B cell (primary cell): ENCODE measurements at regions not wholly inside any gene's neighbourhood (a gene's known extent, or its start where the extent isn't known, plus 50 kb on each side); places are given as distances from the start of the nearest gene placed in this dataset.

Source experiments
- ATAC-seq: fragments of 200-7000 bp; cut with Tn5 transposase; one replicate; pipeline ENCODE4 v1.10.0; 2021; ENCODE audit warnings: low read depth, mild to moderate bottlenecking, moderate number of reproducible peaks, moderate library complexity
- CTCF ChIA-PET: fragments of 350-600 bp; sonication (Branson Sonifier 250); formaldehyde crosslinking; loops from one replicate; lab custom pipeline; 2021; ENCODE audit warnings: antibody characterized with exemption, inconsistent platforms; lab: Charles Lee
- POLR2A ChIA-PET: fragments of 350-600 bp; sonication (Branson Sonifier 250); formaldehyde crosslinking; loops from one replicate; lab custom pipeline; 2021; ENCODE audit warnings: antibody characterized with exemption; lab: Charles Lee
- DNase-seq: peaks from one replicate; pipeline ENCODE4 v3.0.0; 2013
- H2AFZ ChIP-seq: 2 replicates; pipeline ENCODE4 v1.6.1; 2012; ENCODE audit warnings: mild to moderate bottlenecking, low read depth, low read length; ENCODE audit not compliant: insufficient read depth, poor library complexity, severe bottlenecking
- H3K27ac ChIP-seq, 2 donors: 1 replicate in 1 of 2; 2 replicates in 1 of 2; pipeline ENCODE4 v1.5.1; 2012 to 2013; ENCODE audit warnings: low read length in 2 of 2, mild to moderate bottlenecking in 2 of 2, moderate library complexity in 1 of 2
- H3K27me3 ChIP-seq, 4 experiments: fragments of 200-600 bp in 1 of 4; sonication (generic) in 1 of 4; replicated peaks in 1 of 4; 1 replicate in 2 of 4; 2 replicates in 2 of 4; pipeline versions ENCODE4 v1.6.1 to v1.7.0; 2013 to 2016; ENCODE audit warnings: low read length in 3 of 4, mild to moderate bottlenecking in 2 of 4, mixed read lengths in 1 of 4, moderate library complexity in 1 of 4; ENCODE audit not compliant: insufficient read depth in 4 of 4, control insufficient read depth in 3 of 4; ENCODE audit errors: control extremely low read depth in 1 of 4
- H3K36me3 ChIP-seq, 2 experiments: replicated peaks in 1 of 2; 1 replicate in 1 of 2; 2 replicates in 1 of 2; pipeline versions ENCODE4 v1.6.1 to v1.7.1; 2013; ENCODE audit warnings: low read length in 1 of 2; ENCODE audit not compliant: insufficient read depth in 2 of 2, control insufficient read depth in 1 of 2; ENCODE audit errors: control extremely low read depth in 1 of 2, extremely low read depth in 1 of 2
- H3K4me1 ChIP-seq, 2 donors: fragments of 200-600 bp in 1 of 2; sonication (generic) in 1 of 2; 1 replicate in 1 of 2; 2 replicates in 1 of 2; pipeline versions ENCODE4 v1.5.1 to v1.6.1; 2013 to 2017; ENCODE audit warnings: low read length in 2 of 2; ENCODE audit not compliant: control insufficient read depth in 2 of 2, insufficient read depth in 2 of 2
- H3K4me2 ChIP-seq: replicated peaks from 2 replicates; pipeline ENCODE3; 2012; ENCODE audit warnings: mild to moderate bottlenecking, low read depth, low read length; ENCODE audit not compliant: poor library complexity, severe bottlenecking
- H3K4me3 ChIP-seq, 5 experiments: fragments of 200-600 bp in 1 of 5; sonication (generic) in 1 of 5; 1 replicate in 3 of 5; 2 replicates in 2 of 5; pipeline versions ENCODE4 v1.5.1 to v1.7.0; 2011 to 2016; ENCODE audit warnings: low read length in 4 of 5, mild to moderate bottlenecking in 4 of 5, low read depth in 2 of 5, control low read depth in 1 of 5, moderate library complexity in 1 of 5; ENCODE audit not compliant: insufficient read depth in 1 of 5; ENCODE audit errors: control extremely low read depth in 1 of 5, extremely low read depth in 1 of 5
- H3K79me2 ChIP-seq: fragments of 200-600 bp; sonication (generic); one replicate; pipeline ENCODE4 v1.6.0; 2016; ENCODE audit warnings: low read length; ENCODE audit not compliant: control insufficient read depth, insufficient read depth
- H3K9ac ChIP-seq: fragments of 200-600 bp; sonication (generic); 2 replicates; pipeline ENCODE4 v1.6.1; 2017; ENCODE audit warnings: mild to moderate bottlenecking, low read length, moderate library complexity
- H3K9me3 ChIP-seq, 3 donors: one replicate each; pipeline versions ENCODE4 v1.6.1 to v1.7.1; 2013; ENCODE audit warnings: low read length in 2 of 3; ENCODE audit not compliant: control insufficient read depth in 2 of 3, insufficient read depth in 1 of 3; ENCODE audit errors: control extremely low read depth in 1 of 3
- H4K20me1 ChIP-seq: 2 replicates; pipeline ENCODE4 v1.6.0; 2012; ENCODE audit warnings: mild to moderate bottlenecking, low read length; ENCODE audit not compliant: insufficient read depth, control insufficient read depth, poor library complexity, severe bottlenecking
- H3K27ac Mint-ChIP-seq: one replicate; pipeline ENCODE4 v1.8.0; 2021; ENCODE audit warnings: mixed read lengths
- H3K27me3 Mint-ChIP-seq: one replicate; pipeline ENCODE4 v1.8.0; 2021; ENCODE audit warnings: mixed read lengths
- H3K4me1 Mint-ChIP-seq: one replicate; pipeline ENCODE4 v1.8.0; 2021; ENCODE audit warnings: mixed read lengths
- H3K4me3 Mint-ChIP-seq: one replicate; pipeline ENCODE4 v1.8.0; 2021; ENCODE audit warnings: mixed read lengths
- H3K9me3 Mint-ChIP-seq: one replicate; pipeline ENCODE4 v1.8.0; 2022; ENCODE audit warnings: mixed read lengths; ENCODE audit not compliant: insufficient read depth
- EZH2 ChIP-seq: IDR thresholded peaks from 2 replicates; pipeline ENCODE4 v1.6.1; 2012; ENCODE audit warnings: borderline replicate concordance, low read depth, mild to moderate bottlenecking, moderate library complexity, low read length; ENCODE audit not compliant: insufficient read depth, poor library complexity, severe bottlenecking
- WGBS: methylation state at CpG from one replicate; pipeline ENCODE4 v1.1.5; 2013; ENCODE audit warnings: missing lambda C conversion rate; ENCODE audit not compliant: insufficient coverage; 5-methylcytosine and 5-hydroxymethylcytosine counted together
- intact Hi-C: fragments of 100-400 bp; cut with micrococcal nuclease; formaldehyde crosslinking; loops from one replicate; pipeline ENCODE4 v1.10.0; 2022
- TF ChIP-seq, protein P1 (sequence below): fragments of 200-600 bp; IDR thresholded peaks from one replicate; pipeline ENCODE4 v1.8.0; 2022; ENCODE audit warnings: antibody characterized with exemption, mild to moderate bottlenecking

DNA sequence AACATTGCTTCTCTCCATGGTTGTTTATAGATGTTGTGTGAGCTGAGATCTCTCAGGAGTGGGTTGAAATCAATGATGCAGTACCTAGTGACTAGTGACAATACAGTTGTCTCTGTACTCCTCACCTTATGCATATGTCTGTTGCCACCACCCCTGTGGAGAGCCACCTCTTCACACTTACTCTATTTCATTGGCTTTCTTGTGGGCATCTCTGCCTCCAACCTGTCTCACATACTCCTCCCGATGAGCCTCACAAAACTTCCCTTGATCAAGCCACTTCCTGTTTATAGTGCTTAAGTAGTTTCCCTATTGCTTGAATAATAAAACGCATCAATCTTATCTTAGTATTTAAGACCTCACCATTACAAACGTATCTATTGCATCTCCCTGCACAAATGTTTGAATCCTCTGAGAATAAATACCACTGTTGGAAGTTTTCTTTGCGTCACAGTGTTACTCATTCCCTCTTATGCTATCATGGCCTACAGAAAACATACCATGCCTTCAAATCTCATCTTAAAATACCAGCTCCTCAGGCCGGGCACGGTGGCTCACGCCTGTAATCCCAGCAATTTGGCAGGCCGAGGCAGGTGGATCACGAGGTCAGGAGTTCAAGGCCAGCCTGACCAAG is 54.7 kb upstream of the GREM2 start:
- no peak overlapping the region for H3K4me3 ChIP-seq
- peaks cover 2% of the 10 kb centered on the region for H3K9me3 Mint-ChIP-seq
- ATAC-seq (no peak), DNase-seq (no peak)
- no peaks in the 10 kb centered on the region for H3K4me1 ChIP-seq
- no peaks in the 10 kb centered on the region for H3K27me3 Mint-ChIP-seq
- intact Hi-C loops = no loop called here
- no peak overlapping the region for H3K9ac ChIP-seq
- ChIA-PET POLR2A (no interaction called here), CTCF (no interaction called here)
- no peaks in the 10 kb centered on the region for H3K27me3 ChIP-seq
- H3K4me2 ChIP-seq = no peak overlapping the region
- no peak overlapping the region for H3K27ac Mint-ChIP-seq
- H4K20me1 ChIP-seq = no peaks in the 10 kb centered on the region
- no peak for TF ChIP-seq EZH2
- TF ChIP-seq, protein P1, sequence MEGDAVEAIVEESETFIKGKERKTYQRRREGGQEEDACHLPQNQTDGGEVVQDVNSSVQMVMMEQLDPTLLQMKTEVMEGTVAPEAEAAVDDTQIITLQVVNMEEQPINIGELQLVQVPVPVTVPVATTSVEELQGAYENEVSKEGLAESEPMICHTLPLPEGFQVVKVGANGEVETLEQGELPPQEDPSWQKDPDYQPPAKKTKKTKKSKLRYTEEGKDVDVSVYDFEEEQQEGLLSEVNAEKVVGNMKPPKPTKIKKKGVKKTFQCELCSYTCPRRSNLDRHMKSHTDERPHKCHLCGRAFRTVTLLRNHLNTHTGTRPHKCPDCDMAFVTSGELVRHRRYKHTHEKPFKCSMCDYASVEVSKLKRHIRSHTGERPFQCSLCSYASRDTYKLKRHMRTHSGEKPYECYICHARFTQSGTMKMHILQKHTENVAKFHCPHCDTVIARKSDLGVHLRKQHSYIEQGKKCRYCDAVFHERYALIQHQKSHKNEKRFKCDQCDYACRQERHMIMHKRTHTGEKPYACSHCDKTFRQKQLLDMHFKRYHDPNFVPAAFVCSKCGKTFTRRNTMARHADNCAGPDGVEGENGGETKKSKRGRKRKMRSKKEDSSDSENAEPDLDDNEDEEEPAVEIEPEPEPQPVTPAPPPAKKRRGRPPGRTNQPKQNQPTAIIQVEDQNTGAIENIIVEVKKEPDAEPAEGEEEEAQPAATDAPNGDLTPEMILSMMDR = no peak
- H3K36me3 ChIP-seq = no peaks in the 10 kb centered on the region
- peaks cover 0 to 5% (median 0%) of the 10 kb centered on the region in 3 donors for H3K9me3 ChIP-seq
- no peak overlapping the region for H2AFZ ChIP-seq
- no peaks in the 10 kb centered on the region for H3K79me2 ChIP-seq
- no peaks in the 10 kb centered on the region for H3K4me1 Mint-ChIP-seq
- no peak overlapping the region for H3K4me3 Mint-ChIP-seq
- WGBS = 76% methylated on average over 7 of the region's 9 CpGs
- H3K27ac ChIP-seq = no peak overlapping the region

DNA sequence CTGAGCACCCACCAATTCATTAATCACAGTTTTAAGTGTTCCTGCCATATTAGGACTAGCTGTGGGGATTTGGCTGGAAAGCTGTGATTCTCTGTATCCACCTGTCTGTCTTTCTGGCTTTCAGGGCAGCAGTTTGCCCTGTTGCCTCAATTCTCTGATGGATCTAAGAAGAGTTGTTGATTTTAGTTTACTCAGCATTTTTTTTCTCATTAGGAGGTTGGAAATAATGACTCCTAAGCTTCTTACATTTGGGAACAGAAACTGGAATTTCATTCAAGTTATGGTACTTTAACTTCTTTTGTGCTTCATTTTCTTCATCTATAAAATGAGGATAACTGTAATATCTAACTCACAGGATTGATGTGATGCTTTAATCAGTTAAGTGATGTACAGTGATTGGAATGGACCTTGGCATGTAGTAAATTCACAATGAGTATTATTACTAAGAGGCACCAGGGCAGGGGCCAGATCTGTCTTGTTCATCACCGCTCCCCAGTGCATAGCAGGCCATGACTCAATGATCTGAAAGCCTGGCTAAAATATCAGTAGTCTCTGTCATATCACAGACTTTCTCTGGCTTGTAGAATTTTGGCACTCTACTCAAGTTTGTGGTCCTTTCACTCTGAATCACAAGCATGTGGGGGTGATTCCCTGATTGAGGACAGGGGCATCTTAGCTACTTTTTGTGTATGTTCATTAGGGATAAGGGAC is 51.4 kb upstream of the GREM2 start:
- no peak overlapping the region for H3K27ac Mint-ChIP-seq
- ChIA-PET POLR2A (no interaction called here), CTCF (no interaction called here)
- Histone ChIP-seq H3K4me3 (no peak overlapping the region), H3K27me3 (no peaks in the 10 kb centered on the region), H3K4me1 (no peaks in the 10 kb centered on the region), H3K27ac (no peak overlapping the region), H3K79me2 (no peaks in the 10 kb centered on the region), H3K36me3 (no peaks in the 10 kb centered on the region), H4K20me1 (no peaks in the 10 kb centered on the region), H2AFZ (no peak overlapping the region), H3K4me2 (no peak overlapping the region), H3K9me3 (peaks cover 0 to 8% (median 0%) of the 10 kb centered on the region in 3 donors), H3K9ac (no peak overlapping the region)
- intact Hi-C loops = no loop called here
- DNase-seq = no peak
- no peak for ATAC-seq
- peaks cover 2% of the 10 kb centered on the region for H3K9me3 Mint-ChIP-seq
- H3K4me3 Mint-ChIP-seq = no peak overlapping the region
- WGBS = 91% methylated on average over 1 of the region's 1 CpG
- no peaks in the 10 kb centered on the region for H3K27me3 Mint-ChIP-seq
- no peaks in the 10 kb centered on the region for H3K4me1 Mint-ChIP-seq
- TF ChIP-seq, protein P1 = no peak
- TF ChIP-seq EZH2 = no peak
